SK-N-SH (cell line): ENCODE measurements at regions not wholly inside any gene's neighbourhood (a gene's known extent, or its start where the extent isn't known, plus 50 kb on each side); places are given as distances from the start of the nearest gene placed in this dataset.

Experiments used
- CTCF ChIA-PET: fragments of 300-600, 350-600 bp; formaldehyde crosslinking; extraction: SDS; loops from one replicate; lab custom pipeline; 2021; lab: Yijun Ruan, JAX
- POLR2A ChIA-PET: fragments of 350-600 bp; sonication (Branson Sonifier 250); formaldehyde crosslinking; extraction: SDS; loops from one replicate; lab custom pipeline; 2020; ENCODE audit warnings: antibody characterized with exemption, inconsistent platforms; lab: Yijun Ruan, JAX
- DNase-seq: peaks from one replicate; pipeline ENCODE4 v3.0.0; 2012
- H2AFZ ChIP-seq: fragments of 200-600 bp; sonication (generic); 2 replicates; pipeline ENCODE4 v1.8.1; 2016; ENCODE audit warnings: antibody characterized with exemption, mild to moderate bottlenecking, low read depth
- H3F3A ChIP-seq: fragments of 200-600 bp; sonication (generic); replicated peaks from 2 replicates; pipeline ENCODE3; 2016; ENCODE audit warnings: antibody characterized with exemption, mild to moderate bottlenecking; ENCODE audit not compliant: insufficient read depth
- H3K27ac ChIP-seq, 2 experiments: fragments of 200-500 bp in 1 of 2; fragments of 200-600 bp in 1 of 2; sonication (Bioruptor generic) in 1 of 2; sonication (generic), shearing (Covaris generic) in 1 of 2; 2 replicates each; pipeline versions ENCODE4 v1.5.1 to v1.6.1; 2014 to 2016; ENCODE audit warnings: low read depth in 2 of 2, inconsistent platforms in 1 of 2, low read length in 1 of 2, mild to moderate bottlenecking in 1 of 2, mixed read lengths in 1 of 2
- H3K27me3 ChIP-seq: fragments of 200-600 bp; sonication (generic), shearing (Covaris generic); 2 replicates; pipeline ENCODE4 v1.6.1; 2016; ENCODE audit warnings: mixed run types; ENCODE audit not compliant: insufficient read depth
- H3K36me3 ChIP-seq, 2 experiments: fragments of 200-500 bp in 1 of 2; fragments of 200-600 bp in 1 of 2; sonication (Bioruptor generic) in 1 of 2; sonication (generic) in 1 of 2; replicated peaks in 1 of 2; 2 replicates each; pipeline versions ENCODE3 to v1.5.1; 2014 to 2016; ENCODE audit warnings: low read length in 1 of 2, mild to moderate bottlenecking in 1 of 2; ENCODE audit not compliant: insufficient read depth in 2 of 2, control insufficient read depth in 1 of 2
- H3K4me1 ChIP-seq, 2 experiments: fragments of 200-500 bp in 1 of 2; fragments of 200-600 bp in 1 of 2; sonication (Bioruptor generic) in 1 of 2; sonication (generic), shearing (Covaris generic) in 1 of 2; 2 replicates each; pipeline versions ENCODE4 v1.5.1 to v1.6.1; 2014 to 2016; ENCODE audit warnings: low read depth in 1 of 2, low read length in 1 of 2, mixed run types in 1 of 2; ENCODE audit not compliant: insufficient read depth in 2 of 2, control insufficient read depth in 1 of 2
- H3K4me2 ChIP-seq: fragments of 200-600 bp; sonication (generic), shearing (Covaris generic); 2 replicates; pipeline ENCODE4 v1.6.1; 2017; ENCODE audit warnings: mixed run types
- H3K4me3 ChIP-seq, 2 experiments: fragments of 200-500 bp in 1 of 2; fragments of 200-600 bp in 1 of 2; sonication (Bioruptor generic) in 1 of 2; sonication (generic), shearing (Covaris generic) in 1 of 2; 2 replicates each; pipeline versions ENCODE4 v1.5.1 to v1.8.1; 2014 to 2016; ENCODE audit warnings: low read depth in 2 of 2, inconsistent platforms in 1 of 2, low read length in 1 of 2, mild to moderate bottlenecking in 1 of 2, mixed read lengths in 1 of 2, moderate library complexity in 1 of 2
- H3K79me2 ChIP-seq: fragments of 200-600 bp; sonication (generic); 2 replicates; pipeline ENCODE4 v1.8.1; 2017; ENCODE audit warnings: mild to moderate bottlenecking; ENCODE audit not compliant: insufficient read depth
- H3K9ac ChIP-seq: fragments of 200-600 bp; sonication (generic); 2 replicates; pipeline ENCODE4 v1.6.1; 2017; ENCODE audit warnings: mixed run types
- H3K9me2 ChIP-seq: fragments of 200-600 bp; sonication (generic); 2 replicates; pipeline ENCODE4 v1.6.1; 2017; ENCODE audit warnings: mixed run types
- H3K9me3 ChIP-seq: fragments of 200-600 bp; sonication (generic); 2 replicates; pipeline ENCODE4 v1.6.1; 2017; ENCODE audit warnings: mixed run types, mild to moderate bottlenecking, moderate library complexity
- H4K20me1 ChIP-seq: fragments of 200-600 bp; sonication (generic); 2 replicates; pipeline ENCODE4 v1.6.1; 2017; ENCODE audit warnings: mild to moderate bottlenecking, mixed run types; ENCODE audit not compliant: insufficient read depth
- EP300 ChIP-seq, 2 experiments: IDR thresholded peaks; 2 replicates each; pipeline versions ENCODE4 v1.4.0 to v1.6.1; 2012; ENCODE audit warnings: borderline replicate concordance in 1 of 2, low read depth in 1 of 2, low read length in 1 of 2
- EZH2phosphoT487 ChIP-seq: fragments of 200-600 bp; sonication (generic); IDR thresholded peaks from 2 replicates; pipeline ENCODE4 v1.6.1; 2017; ENCODE audit warnings: low read depth, mixed run types, mild to moderate bottlenecking, antibody characterized with exemption, moderate library complexity, borderline replicate concordance
- JUND ChIP-seq: IDR thresholded peaks from 2 replicates; pipeline ENCODE4 v1.4.0; 2012
- MXI1 ChIP-seq: IDR thresholded peaks from 2 replicates; pipeline ENCODE4 v1.6.1; 2012; ENCODE audit warnings: mild to moderate bottlenecking, low read depth, low read length, improper control_type of control experiment
- RAD21 ChIP-seq: IDR thresholded peaks from 2 replicates; pipeline ENCODE4 v1.6.1; 2012; ENCODE audit warnings: mild to moderate bottlenecking, low read length
- SIN3A ChIP-seq: IDR thresholded peaks from 2 replicates; pipeline ENCODE4 v1.6.1; 2012; ENCODE audit warnings: low read depth, mild to moderate bottlenecking, low read length, moderate library complexity, borderline replicate concordance
- YY1 ChIP-seq: IDR thresholded peaks from 2 replicates; pipeline ENCODE4 v1.4.0; 2012; ENCODE audit warnings: low read depth, mild to moderate bottlenecking
- WGBS: methylation state at CpG from one replicate; pipeline ENCODE4 v1.1.6; 2017; ENCODE audit warnings: low lambda C conversion rate; 5-methylcytosine and 5-hydroxymethylcytosine counted together
- TF ChIP-seq, protein P1 (sequence below): IDR thresholded peaks from 2 replicates; pipeline ENCODE4 v1.6.1; 2012; ENCODE audit warnings: mild to moderate bottlenecking, low read depth, low read length, moderate library complexity
- TF ChIP-seq, protein P2 (sequence below): fragments of 150-350 bp; IDR thresholded peaks from 2 replicates; pipeline ENCODE4 v1.6.1; 2016; ENCODE audit warnings: mild to moderate bottlenecking, low read depth, low read length
- TF ChIP-seq, protein P3 (sequence below): IDR thresholded peaks from 2 replicates; pipeline ENCODE4 v1.4.0; 2012; ENCODE audit warnings: low read depth, borderline replicate concordance
- TF ChIP-seq, protein P4 (sequence below): IDR thresholded peaks from 2 replicates; pipeline ENCODE4 v1.4.0; 2012; ENCODE audit warnings: low read depth, borderline replicate concordance

DNA sequence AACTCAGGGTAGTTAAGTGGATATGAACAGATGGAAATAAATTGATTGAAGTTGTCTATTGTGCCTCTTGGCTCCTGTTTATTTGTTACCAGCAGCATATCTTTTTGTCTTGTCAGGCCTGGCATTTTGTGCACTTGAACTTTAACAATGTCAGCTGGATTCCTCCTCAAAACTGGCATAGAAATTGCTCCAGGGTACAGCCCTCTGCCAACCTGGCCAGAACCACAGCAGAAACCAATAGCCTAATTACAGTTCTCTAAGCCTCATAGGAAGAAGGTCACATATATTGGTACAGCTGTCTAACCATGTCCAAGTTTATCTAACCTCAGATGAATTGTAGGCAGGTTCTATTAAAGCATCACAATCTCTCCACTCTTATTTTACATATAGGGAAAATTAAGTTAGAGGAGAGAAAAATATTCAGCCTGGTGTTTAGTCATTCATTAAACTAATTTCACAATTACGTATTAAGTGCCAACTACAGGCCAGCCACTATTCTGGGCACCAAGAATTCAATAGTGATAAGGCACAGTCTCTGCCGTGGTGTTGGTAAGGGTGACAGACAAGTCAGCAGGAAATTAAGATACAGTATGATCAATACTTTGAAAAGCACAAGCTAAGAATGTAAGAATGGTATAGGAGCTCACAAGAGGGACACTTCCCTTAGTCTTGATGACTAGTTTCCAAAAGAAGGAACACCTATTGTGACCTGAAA, 452.9 kb upstream of the NECTIN3 start:
- H4K20me1 ChIP-seq = no peaks in the 10 kb centered on the region
- no peak overlapping the region for H2AFZ ChIP-seq
- POLR2A ChIA-PET = no interaction called here
- no peaks in the 10 kb centered on the region for H3K9me2 ChIP-seq
- no peaks in the 10 kb centered on the region for H3F3A ChIP-seq
- no peak overlapping the region for H3K4me2 ChIP-seq
- H3K4me3 ChIP-seq = no peak overlapping the region
- H3K27me3 ChIP-seq = no peaks in the 10 kb centered on the region
- H3K4me1 ChIP-seq = no peaks in the 10 kb centered on the region
- DNase-seq = no peak
- no peaks in the 10 kb centered on the region for H3K36me3 ChIP-seq
- no peaks in the 10 kb centered on the region for H3K9me3 ChIP-seq
- no peak overlapping the region for H3K9ac ChIP-seq
- CTCF ChIA-PET = no interaction called here
- TF ChIP-seq JUND = no peak
- TF ChIP-seq SIN3A = no peak
- TF ChIP-seq, protein P1, sequence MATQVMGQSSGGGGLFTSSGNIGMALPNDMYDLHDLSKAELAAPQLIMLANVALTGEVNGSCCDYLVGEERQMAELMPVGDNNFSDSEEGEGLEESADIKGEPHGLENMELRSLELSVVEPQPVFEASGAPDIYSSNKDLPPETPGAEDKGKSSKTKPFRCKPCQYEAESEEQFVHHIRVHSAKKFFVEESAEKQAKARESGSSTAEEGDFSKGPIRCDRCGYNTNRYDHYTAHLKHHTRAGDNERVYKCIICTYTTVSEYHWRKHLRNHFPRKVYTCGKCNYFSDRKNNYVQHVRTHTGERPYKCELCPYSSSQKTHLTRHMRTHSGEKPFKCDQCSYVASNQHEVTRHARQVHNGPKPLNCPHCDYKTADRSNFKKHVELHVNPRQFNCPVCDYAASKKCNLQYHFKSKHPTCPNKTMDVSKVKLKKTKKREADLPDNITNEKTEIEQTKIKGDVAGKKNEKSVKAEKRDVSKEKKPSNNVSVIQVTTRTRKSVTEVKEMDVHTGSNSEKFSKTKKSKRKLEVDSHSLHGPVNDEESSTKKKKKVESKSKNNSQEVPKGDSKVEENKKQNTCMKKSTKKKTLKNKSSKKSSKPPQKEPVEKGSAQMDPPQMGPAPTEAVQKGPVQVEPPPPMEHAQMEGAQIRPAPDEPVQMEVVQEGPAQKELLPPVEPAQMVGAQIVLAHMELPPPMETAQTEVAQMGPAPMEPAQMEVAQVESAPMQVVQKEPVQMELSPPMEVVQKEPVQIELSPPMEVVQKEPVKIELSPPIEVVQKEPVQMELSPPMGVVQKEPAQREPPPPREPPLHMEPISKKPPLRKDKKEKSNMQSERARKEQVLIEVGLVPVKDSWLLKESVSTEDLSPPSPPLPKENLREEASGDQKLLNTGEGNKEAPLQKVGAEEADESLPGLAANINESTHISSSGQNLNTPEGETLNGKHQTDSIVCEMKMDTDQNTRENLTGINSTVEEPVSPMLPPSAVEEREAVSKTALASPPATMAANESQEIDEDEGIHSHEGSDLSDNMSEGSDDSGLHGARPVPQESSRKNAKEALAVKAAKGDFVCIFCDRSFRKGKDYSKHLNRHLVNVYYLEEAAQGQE = no peak
- TF ChIP-seq YY1 = no peak
- no peak for TF ChIP-seq EZH2phosphoT487
- TF ChIP-seq, protein P2, sequence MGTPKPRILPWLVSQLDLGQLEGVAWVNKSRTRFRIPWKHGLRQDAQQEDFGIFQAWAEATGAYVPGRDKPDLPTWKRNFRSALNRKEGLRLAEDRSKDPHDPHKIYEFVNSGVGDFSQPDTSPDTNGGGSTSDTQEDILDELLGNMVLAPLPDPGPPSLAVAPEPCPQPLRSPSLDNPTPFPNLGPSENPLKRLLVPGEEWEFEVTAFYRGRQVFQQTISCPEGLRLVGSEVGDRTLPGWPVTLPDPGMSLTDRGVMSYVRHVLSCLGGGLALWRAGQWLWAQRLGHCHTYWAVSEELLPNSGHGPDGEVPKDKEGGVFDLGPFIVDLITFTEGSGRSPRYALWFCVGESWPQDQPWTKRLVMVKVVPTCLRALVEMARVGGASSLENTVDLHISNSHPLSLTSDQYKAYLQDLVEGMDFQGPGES = no peak
- TF ChIP-seq MXI1 = no peak
- TF ChIP-seq, protein P3, sequence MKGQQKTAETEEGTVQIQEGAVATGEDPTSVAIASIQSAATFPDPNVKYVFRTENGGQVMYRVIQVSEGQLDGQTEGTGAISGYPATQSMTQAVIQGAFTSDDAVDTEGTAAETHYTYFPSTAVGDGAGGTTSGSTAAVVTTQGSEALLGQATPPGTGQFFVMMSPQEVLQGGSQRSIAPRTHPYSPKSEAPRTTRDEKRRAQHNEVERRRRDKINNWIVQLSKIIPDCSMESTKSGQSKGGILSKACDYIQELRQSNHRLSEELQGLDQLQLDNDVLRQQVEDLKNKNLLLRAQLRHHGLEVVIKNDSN = no peak
- TF ChIP-seq, protein P4, sequence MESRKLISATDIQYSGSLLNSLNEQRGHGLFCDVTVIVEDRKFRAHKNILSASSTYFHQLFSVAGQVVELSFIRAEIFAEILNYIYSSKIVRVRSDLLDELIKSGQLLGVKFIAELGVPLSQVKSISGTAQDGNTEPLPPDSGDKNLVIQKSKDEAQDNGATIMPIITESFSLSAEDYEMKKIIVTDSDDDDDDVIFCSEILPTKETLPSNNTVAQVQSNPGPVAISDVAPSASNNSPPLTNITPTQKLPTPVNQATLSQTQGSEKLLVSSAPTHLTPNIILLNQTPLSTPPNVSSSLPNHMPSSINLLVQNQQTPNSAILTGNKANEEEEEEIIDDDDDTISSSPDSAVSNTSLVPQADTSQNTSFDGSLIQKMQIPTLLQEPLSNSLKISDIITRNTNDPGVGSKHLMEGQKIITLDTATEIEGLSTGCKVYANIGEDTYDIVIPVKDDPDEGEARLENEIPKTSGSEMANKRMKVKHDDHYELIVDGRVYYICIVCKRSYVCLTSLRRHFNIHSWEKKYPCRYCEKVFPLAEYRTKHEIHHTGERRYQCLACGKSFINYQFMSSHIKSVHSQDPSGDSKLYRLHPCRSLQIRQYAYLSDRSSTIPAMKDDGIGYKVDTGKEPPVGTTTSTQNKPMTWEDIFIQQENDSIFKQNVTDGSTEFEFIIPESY = no peak
- TF ChIP-seq EP300 (IDR thresholded peaks at IDR 0.05; ENCODE audit: borderline replicate concordance in 1 of 2, low read depth in 1 of 2, low read length in 1 of 2) = no peak
- TF ChIP-seq RAD21 = no peak
- no peaks in the 10 kb centered on the region for H3K79me2 ChIP-seq
- 85% methylated on average over 2 of the region's 2 CpGs for WGBS
- H3K27ac ChIP-seq = no peak overlapping the region
